CD4-positive, alpha-beta T cell (primary cell): ENCODE measurements at regions not wholly inside any gene's neighbourhood (a gene's known extent, or its start where the extent isn't known, plus 50 kb on each side); places are given as distances from the start of the nearest gene placed in this dataset.

Source experiments
- ATAC-seq: fragments of 200-7000 bp; cut with Tn5 transposase; one replicate; pipeline ENCODE4 v1.10.0; 2022; ENCODE audit warnings: mild to moderate bottlenecking; ENCODE audit not compliant: poor library complexity
- CTCF ChIA-PET: fragments of 350-600 bp; sonication (Branson Sonifier 250); formaldehyde crosslinking; loops from one replicate; lab custom pipeline; 2021; ENCODE audit warnings: antibody characterized with exemption, inconsistent platforms; lab: Charles Lee
- POLR2A ChIA-PET: fragments of 350-600 bp; sonication (Branson Sonifier 250); formaldehyde crosslinking; loops from one replicate; lab custom pipeline; 2021; ENCODE audit warnings: antibody characterized with exemption, inconsistent platforms; lab: Charles Lee
- DNase-seq, 14 experiments: peaks; one replicate each; pipeline ENCODE4 v3.0.0-alpha.2; 2013 to 2020; ENCODE audit warnings: mixed read lengths in 2 of 14
- H3K27ac ChIP-seq, 2 donors: one replicate each; pipeline versions ENCODE4 v1.5.1 to v1.7.0; 2013; ENCODE audit warnings: low read length in 2 of 2, low read depth in 1 of 2, mild to moderate bottlenecking in 1 of 2
- H3K27me3 ChIP-seq, 2 experiments: 1 replicate in 1 of 2; 2 replicates in 1 of 2; pipeline versions ENCODE4 v1.6.1 to v1.7.0; 2013; ENCODE audit warnings: low read length in 2 of 2, control low read depth in 1 of 2, mild to moderate bottlenecking in 1 of 2, moderate library complexity in 1 of 2; ENCODE audit not compliant: insufficient read depth in 2 of 2, control insufficient read depth in 1 of 2
- H3K36me3 ChIP-seq: one replicate; pipeline ENCODE4 v1.6.1; 2013; ENCODE audit warnings: low read length, control low read depth; ENCODE audit not compliant: insufficient read depth
- H3K4me1 ChIP-seq: one replicate; pipeline ENCODE4 v1.6.1; 2013; ENCODE audit warnings: low read length, control low read depth; ENCODE audit not compliant: insufficient read depth
- H3K4me3 ChIP-seq: one replicate; pipeline ENCODE4 v1.5.1; 2013; ENCODE audit warnings: mild to moderate bottlenecking, low read length, moderate library complexity
- H3K9me3 ChIP-seq, 2 experiments: 1 replicate in 1 of 2; 2 replicates in 1 of 2; pipeline versions ENCODE4 v1.6.1 to v1.7.0; 2013; ENCODE audit warnings: low read length in 2 of 2, mild to moderate bottlenecking in 2 of 2, control low read depth in 1 of 2, moderate library complexity in 1 of 2; ENCODE audit not compliant: control insufficient read depth in 1 of 2, insufficient read depth in 1 of 2
- H3K27ac Mint-ChIP-seq: one replicate; pipeline ENCODE4 v1.8.0; 2020; ENCODE audit warnings: mixed read lengths
- H3K27me3 Mint-ChIP-seq: one replicate; pipeline ENCODE4 v1.8.0; 2021; ENCODE audit warnings: mixed read lengths
- H3K36me3 Mint-ChIP-seq: one replicate; pipeline ENCODE4 v1.8.0; 2021; ENCODE audit warnings: low read depth, mixed read lengths
- H3K4me1 Mint-ChIP-seq: one replicate; pipeline ENCODE4 v1.8.0; 2021; ENCODE audit warnings: low read depth, mixed read lengths
- H3K4me3 Mint-ChIP-seq: one replicate; pipeline ENCODE4 v1.8.0; 2020; ENCODE audit warnings: mild to moderate bottlenecking, mixed read lengths
- H3K9me3 Mint-ChIP-seq: one replicate; pipeline ENCODE4 v1.8.0; 2020; ENCODE audit warnings: mixed read lengths
- intact Hi-C, 2 experiments: fragments of 100-400 bp; cut with DNase I in 1 of 2; cut with micrococcal nuclease in 1 of 2; formaldehyde crosslinking; loops; one replicate each; pipeline versions ENCODE4 v1.15.1 to v1.9.0; 2023 to 2025; cut with DNase I, micrococcal nuclease
- TF ChIP-seq, protein P1 (sequence below): fragments of 200-600 bp; IDR thresholded peaks from one replicate; pipeline ENCODE4 v1.8.0; 2022; ENCODE audit warnings: antibody characterized with exemption, mild to moderate bottlenecking

DNA sequence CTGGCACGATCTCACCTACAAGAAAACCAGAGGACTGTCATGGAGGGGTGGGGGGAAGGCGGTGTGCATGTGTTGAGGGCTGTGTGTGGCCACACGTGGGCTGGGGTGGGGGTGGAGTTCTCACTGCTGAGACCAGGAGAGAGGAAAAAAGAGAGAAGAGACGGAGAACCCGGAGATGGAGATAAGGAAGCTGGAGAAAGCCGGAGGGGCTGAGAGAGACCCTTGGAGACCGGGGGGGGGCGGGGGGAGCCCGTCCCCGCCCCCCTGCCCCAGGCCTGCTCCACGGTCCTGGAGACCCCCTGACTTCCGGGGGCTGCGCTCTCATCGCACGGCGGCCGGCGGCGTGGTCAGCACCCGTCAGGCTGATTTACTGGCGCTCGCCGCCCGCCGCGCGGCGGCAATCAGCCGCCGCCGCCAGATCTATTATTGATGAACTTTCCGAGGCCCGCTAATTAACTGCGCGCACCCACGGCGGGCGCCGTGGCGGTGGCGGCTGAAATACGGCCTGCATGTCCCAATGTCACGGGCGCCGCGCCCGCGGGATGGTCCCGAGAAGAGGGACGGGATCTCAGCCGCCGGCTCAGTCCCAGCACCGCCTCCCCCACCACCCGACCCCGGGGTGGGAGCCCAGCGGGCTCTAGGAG, 187.4 kb downstream of the MN1 start:
- Histone ChIP-seq H3K27ac (no peak overlapping the region), H3K27me3 (peaks cover 11 to 29% of the 10 kb centered on the region in 2 experiments)

DNA sequence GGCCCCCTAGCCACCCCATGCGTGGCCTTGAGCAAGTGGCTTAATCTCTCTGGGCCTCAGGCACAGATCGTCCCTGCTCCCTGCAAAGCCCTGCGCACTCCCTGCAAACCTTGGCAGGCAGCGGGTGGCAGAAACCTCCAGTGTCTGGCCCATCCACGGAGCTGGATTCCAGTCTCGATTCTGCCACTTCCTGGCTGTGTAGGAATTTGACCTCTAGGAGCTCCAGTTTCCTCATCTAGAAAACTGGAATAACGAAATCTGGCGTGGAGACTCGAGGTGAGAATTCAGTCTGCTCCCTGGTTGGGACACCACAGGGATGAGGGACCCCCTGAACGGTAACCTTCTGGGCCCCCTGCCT, 186.9 kb downstream of the MN1 start:
- Mint-ChIP-seq H3K27ac (no peak overlapping the region), H3K9me3 (no peaks in the 10 kb centered on the region), H3K4me3 (no peak overlapping the region), H3K4me1 (no peaks in the 10 kb centered on the region), H3K36me3 (no peaks in the 10 kb centered on the region), H3K27me3 (peaks cover 34% of the 10 kb centered on the region)
- ATAC-seq, result no peak
- POLR2A ChIA-PET, result no interaction called here
- peaks cover 0 to 9% of the 10 kb centered on the region in 2 experiments for H3K9me3 ChIP-seq
- intact Hi-C loops, result no loop called here
- peaks cover 11 to 29% of the 10 kb centered on the region in 2 experiments for H3K27me3 ChIP-seq
- no peak for DNase-seq
- no peak overlapping the region for H3K4me3 ChIP-seq
- H3K27ac ChIP-seq, result no peak overlapping the region
- TF ChIP-seq, protein P1, sequence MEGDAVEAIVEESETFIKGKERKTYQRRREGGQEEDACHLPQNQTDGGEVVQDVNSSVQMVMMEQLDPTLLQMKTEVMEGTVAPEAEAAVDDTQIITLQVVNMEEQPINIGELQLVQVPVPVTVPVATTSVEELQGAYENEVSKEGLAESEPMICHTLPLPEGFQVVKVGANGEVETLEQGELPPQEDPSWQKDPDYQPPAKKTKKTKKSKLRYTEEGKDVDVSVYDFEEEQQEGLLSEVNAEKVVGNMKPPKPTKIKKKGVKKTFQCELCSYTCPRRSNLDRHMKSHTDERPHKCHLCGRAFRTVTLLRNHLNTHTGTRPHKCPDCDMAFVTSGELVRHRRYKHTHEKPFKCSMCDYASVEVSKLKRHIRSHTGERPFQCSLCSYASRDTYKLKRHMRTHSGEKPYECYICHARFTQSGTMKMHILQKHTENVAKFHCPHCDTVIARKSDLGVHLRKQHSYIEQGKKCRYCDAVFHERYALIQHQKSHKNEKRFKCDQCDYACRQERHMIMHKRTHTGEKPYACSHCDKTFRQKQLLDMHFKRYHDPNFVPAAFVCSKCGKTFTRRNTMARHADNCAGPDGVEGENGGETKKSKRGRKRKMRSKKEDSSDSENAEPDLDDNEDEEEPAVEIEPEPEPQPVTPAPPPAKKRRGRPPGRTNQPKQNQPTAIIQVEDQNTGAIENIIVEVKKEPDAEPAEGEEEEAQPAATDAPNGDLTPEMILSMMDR, result no peak
- no peaks in the 10 kb centered on the region for H3K36me3 ChIP-seq
- H3K4me1 ChIP-seq, result no peaks in the 10 kb centered on the region
- CTCF ChIA-PET, result no interaction called here

More for the DNA sequence above, 187.4 kb downstream of the MN1 start:
- no peaks in the 10 kb centered on the region for H3K4me1 Mint-ChIP-seq
- intact Hi-C loops, result no loop called here
- ChIA-PET CTCF (no interaction called here), POLR2A (no interaction called here)
- H3K9me3 Mint-ChIP-seq, result no peaks in the 10 kb centered on the region
- no peak overlapping the region for H3K4me3 Mint-ChIP-seq
- H3K27ac Mint-ChIP-seq, result no peak overlapping the region
- peaks cover 34% of the 10 kb centered on the region for H3K27me3 Mint-ChIP-seq
- Histone ChIP-seq H3K36me3 (no peaks in the 10 kb centered on the region), H3K4me1 (no peaks in the 10 kb centered on the region), H3K9me3 (peaks cover 0 to 13% of the 10 kb centered on the region in 2 experiments), H3K4me3 (no peak overlapping the region)
- no peak for DNase-seq
- no peak for ATAC-seq
- TF ChIP-seq, protein P1, result no peak
- no peaks in the 10 kb centered on the region for H3K36me3 Mint-ChIP-seq

DNA sequence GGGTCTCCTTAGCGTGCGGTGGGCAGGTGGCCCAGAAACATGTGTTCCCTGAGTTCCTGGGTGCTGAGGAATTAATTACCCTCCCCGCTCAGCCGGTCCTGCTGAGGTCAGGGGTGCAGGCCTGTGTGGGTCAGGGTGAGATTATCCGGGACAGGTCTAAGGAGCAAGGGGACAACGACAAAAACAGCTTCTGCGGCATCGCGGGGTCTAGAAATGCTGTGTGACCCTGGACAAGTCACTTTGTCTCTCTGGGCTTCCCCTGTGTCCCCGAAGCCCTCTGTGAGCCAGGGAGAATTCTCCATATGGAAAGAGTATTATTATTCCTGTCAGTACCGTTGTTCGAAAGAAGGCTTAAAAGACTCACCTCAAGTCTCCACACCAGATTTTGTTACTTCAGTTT, 186.1 kb downstream of the MN1 start:
- Histone ChIP-seq H3K4me1 (no peaks in the 10 kb centered on the region), H3K4me3 (no peak overlapping the region), H3K36me3 (no peaks in the 10 kb centered on the region), H3K27ac (no peak overlapping the region), H3K27me3 (peaks cover 11 to 29% of the 10 kb centered on the region in 2 experiments), H3K9me3 (peaks cover 0 to 5% of the 10 kb centered on the region in 2 experiments)
- Mint-ChIP-seq H3K27ac (no peak overlapping the region), H3K4me3 (no peak overlapping the region), H3K27me3 (peaks cover 34% of the 10 kb centered on the region), H3K36me3 (no peaks in the 10 kb centered on the region), H3K9me3 (no peaks in the 10 kb centered on the region), H3K4me1 (no peaks in the 10 kb centered on the region)
- no peak for DNase-seq
- ChIA-PET CTCF (no interaction called here), POLR2A (no interaction called here)
- intact Hi-C loops, result no loop called here
- no peak for ATAC-seq
- TF ChIP-seq, protein P1, result no peak
